Activated T-helper 1 cell treated with anti-CD3 and anti-CD28 coated beads, Interleukin-12 subunit alpha, Interleukin-12 subunit beta, Interleukin-2, Interleukin-4 antibody, amounts not matched to agents 30 ng/mL and 10 ng/mL and 1 ng/mL, durations not matched to agents 14 hours and 24 hours and 36 hours (primary cell): ENCODE measurements at regions not wholly inside any gene's neighbourhood (a gene's known extent, or its start where the extent isn't known, plus 50 kb on each side); places are given as distances from the start of the nearest gene placed in this dataset.
"Not testable (repeated sequence)": the region's sequence is repeated elsewhere in the genome, so short reads cannot be mapped to it uniquely, and the experiment has no call there.

Source experiments
- DNase-seq: peaks from one replicate; pipeline ENCODE4 v3.0.0; 2021; ENCODE audit warnings: low spot score
- H3K27ac Mint-ChIP-seq: one replicate; pipeline ENCODE4 v1.8.0; 2021; ENCODE audit warnings: mild to moderate bottlenecking, mixed read lengths
- H3K27me3 Mint-ChIP-seq: one replicate; pipeline ENCODE4 v1.8.0; 2022; ENCODE audit warnings: mild to moderate bottlenecking, moderate library complexity, mixed read lengths; ENCODE audit not compliant: insufficient read depth
- H3K36me3 Mint-ChIP-seq: one replicate; pipeline ENCODE4 v1.8.0; 2021; ENCODE audit warnings: low read depth, mixed read lengths
- H3K4me1 Mint-ChIP-seq: one replicate; pipeline ENCODE4 v1.8.0; 2021; ENCODE audit warnings: low read depth, mixed read lengths
- H3K4me3 Mint-ChIP-seq: one replicate; pipeline ENCODE4 v1.8.0; 2021; ENCODE audit warnings: mild to moderate bottlenecking, moderate library complexity, mixed read lengths
- H3K9me3 Mint-ChIP-seq: one replicate; pipeline ENCODE4 v1.8.0; 2021; ENCODE audit warnings: mixed read lengths
- intact Hi-C: fragments of 100-400 bp; cut with micrococcal nuclease; formaldehyde crosslinking; loops from one replicate; pipeline ENCODE4 v1.15.1; 2024

DNA sequence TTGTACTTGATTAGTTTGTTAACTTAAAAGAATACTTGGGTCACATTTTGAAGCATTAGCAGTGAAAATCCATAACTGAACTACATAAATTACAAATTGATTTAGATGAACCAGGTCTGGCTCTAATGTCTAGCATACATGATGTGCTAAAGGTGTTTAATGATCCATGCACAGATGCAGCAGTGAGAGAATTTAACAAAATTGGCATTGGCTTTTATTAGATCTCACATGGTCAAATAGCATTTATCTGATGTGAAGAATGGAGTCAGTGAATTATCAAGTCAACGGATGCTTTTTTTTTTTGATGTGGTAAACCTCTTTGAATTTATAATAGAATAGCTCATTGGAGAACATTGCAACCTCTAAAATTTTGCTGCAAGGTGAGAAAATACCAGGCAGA, 293.0 kb upstream of the POT1 start:
- Mint-ChIP-seq H3K9me3 (no peaks in the 10 kb centered on the region), H3K36me3 (no peaks in the 10 kb centered on the region), H3K27ac (no peak overlapping the region), H3K4me3 (no peak overlapping the region), H3K4me1 (no peaks in the 10 kb centered on the region), H3K27me3 (no peaks in the 10 kb centered on the region)
- intact Hi-C loops = no loop called here
- DNase-seq = no peak

DNA sequence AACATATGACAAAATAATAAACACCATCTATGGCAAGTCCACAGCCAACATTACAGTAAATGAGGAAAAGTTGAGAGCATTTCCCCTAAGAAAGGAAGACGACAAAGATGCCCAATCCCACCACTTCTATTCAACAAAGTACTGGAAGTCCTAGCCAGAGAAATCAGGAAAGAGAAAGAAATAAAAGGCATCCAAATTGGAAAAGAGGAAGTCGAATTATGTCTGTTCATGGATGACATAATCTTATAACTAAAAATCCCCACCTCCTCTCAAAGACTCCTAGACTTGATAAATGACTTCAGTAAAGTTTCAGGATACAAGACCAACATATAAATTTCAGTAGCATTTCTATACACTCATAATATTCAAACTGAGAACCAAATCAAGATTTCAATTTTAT, 288.5 kb upstream of the POT1 start:
- DNase-seq = no peak
- Mint-ChIP-seq H3K27ac (no peak overlapping the region), H3K4me3 (no peak overlapping the region), H3K27me3 (no peaks in the 10 kb centered on the region), H3K36me3 (no peaks in the 10 kb centered on the region), H3K4me1 (no peaks in the 10 kb centered on the region), H3K9me3 (no peaks in the 10 kb centered on the region)
- intact Hi-C loops = no loop called here

DNA sequence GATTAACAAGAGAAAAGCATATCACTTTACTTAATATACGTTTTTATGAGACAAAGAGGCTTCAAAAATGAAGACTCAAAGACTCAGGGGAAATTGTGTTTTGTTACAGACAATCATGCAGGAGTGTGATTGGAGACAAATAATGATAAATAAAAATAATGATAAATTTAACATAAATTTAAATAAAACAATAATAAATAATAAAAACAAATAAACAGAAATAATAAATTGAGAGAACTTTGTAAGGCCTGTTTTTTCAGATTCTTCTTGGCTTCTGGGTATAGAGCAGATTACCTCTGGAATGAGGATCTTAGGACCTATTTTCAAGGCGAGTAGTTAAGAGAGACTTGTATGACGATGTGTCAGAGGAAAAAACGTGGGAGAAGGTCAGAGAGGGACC, 271.4 kb upstream of the POT1 start:
- Mint-ChIP-seq H3K4me1 (no peaks in the 10 kb centered on the region), H3K4me3 (no peak overlapping the region), H3K27ac (no peak overlapping the region), H3K9me3 (peaks cover 3% of the 10 kb centered on the region), H3K36me3 (no peaks in the 10 kb centered on the region), H3K27me3 (no peaks in the 10 kb centered on the region)
- intact Hi-C loops = no loop called here
- no peak for DNase-seq

DNA sequence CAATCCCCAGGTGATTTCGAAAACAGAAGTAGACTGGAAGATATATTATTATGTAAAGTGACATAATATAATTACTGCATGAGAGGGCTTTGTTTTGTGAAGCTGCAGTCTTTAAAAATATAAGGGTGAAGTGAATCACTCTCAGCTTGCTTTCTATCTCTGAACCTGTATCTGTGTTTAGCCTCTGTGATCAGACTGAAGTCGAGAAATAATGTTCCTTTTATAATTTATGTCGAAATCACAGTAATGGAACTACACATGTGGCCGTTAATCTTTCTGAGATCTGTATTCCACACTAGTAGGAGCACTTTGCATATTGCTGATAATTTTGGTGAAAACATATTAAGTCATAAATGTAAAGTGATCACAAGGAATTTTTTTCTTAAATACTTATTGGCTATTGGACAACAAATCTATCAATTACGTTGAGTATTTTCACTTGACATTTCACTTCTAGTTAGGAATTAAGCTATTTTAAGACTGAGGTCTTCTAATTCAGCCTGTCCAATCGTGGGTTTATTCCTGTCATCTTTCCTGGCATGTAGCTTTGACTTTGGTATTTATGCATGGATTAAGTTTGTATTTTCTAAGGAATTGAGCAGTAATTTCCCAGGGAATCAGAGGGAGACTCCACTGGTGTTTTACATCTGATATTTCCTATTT, 268.2 kb upstream of the POT1 start:
- H3K4me1 Mint-ChIP-seq = no peaks in the 10 kb centered on the region
- no peaks in the 10 kb centered on the region for H3K36me3 Mint-ChIP-seq
- peaks cover 3% of the 10 kb centered on the region for H3K9me3 Mint-ChIP-seq
- DNase-seq = no peak
- no peaks in the 10 kb centered on the region for H3K27me3 Mint-ChIP-seq
- intact Hi-C loops = no loop called here
- no peak overlapping the region for H3K27ac Mint-ChIP-seq
- H3K4me3 Mint-ChIP-seq = no peak overlapping the region

GRCh38 chr7:125195156-125195555, 265.5 kb upstream of the POT1 start:
- H3K36me3 Mint-ChIP-seq = no peaks in the 10 kb centered on the region
- no peak for DNase-seq
- H3K9me3 Mint-ChIP-seq = peaks cover 11% of the 10 kb centered on the region
- no peaks in the 10 kb centered on the region for H3K4me1 Mint-ChIP-seq
- no peaks in the 10 kb centered on the region for H3K27me3 Mint-ChIP-seq
- no peak overlapping the region for H3K27ac Mint-ChIP-seq
- no peak overlapping the region for H3K4me3 Mint-ChIP-seq
- intact Hi-C loops = no loop called here

- Mint-ChIP-seq H3K36me3 (no peaks in the 10 kb centered on the region), H3K27ac (no peak overlapping the region), H3K27me3 (no peaks in the 10 kb centered on the region), H3K4me1 (no peaks in the 10 kb centered on the region), H3K9me3 (peaks cover 15% of the 10 kb centered on the region), H3K4me3 (no peak overlapping the region)
- intact Hi-C loops = no loop called here
- DNase-seq = no peak
These were observed 263.6 kb upstream of the POT1 start for GRCh38 chr7:125193263-125193662.

GRCh38 chr7:125184801-125185200, 255.2 kb upstream of the POT1 start:
- no peak for DNase-seq
- Mint-ChIP-seq H3K4me1 (no peaks in the 10 kb centered on the region), H3K27ac (no peak overlapping the region), H3K9me3 (peaks cover 7% of the 10 kb centered on the region), H3K27me3 (no peaks in the 10 kb centered on the region), H3K36me3 (no peaks in the 10 kb centered on the region), H3K4me3 (no peak overlapping the region)
- intact Hi-C loops = no loop called here

GRCh38 chr7:125181569-125182267, 252.1 kb upstream of the POT1 start:
- not testable (repeated sequence) for H3K4me3 Mint-ChIP-seq, H3K27ac Mint-ChIP-seq, DNase-seq

GRCh38 chr7:125173571-125173970, 243.9 kb upstream of the POT1 start:
- no peaks in the 10 kb centered on the region for H3K4me1 Mint-ChIP-seq
- intact Hi-C loops = no loop called here
- H3K36me3 Mint-ChIP-seq = no peaks in the 10 kb centered on the region
- H3K4me3 Mint-ChIP-seq = no peak overlapping the region
- no peaks in the 10 kb centered on the region for H3K9me3 Mint-ChIP-seq
- H3K27me3 Mint-ChIP-seq = no peaks in the 10 kb centered on the region
- no peak for DNase-seq
- no peak overlapping the region for H3K27ac Mint-ChIP-seq

More at GRCh38 chr7:125181569-125182267, 252.1 kb upstream of the POT1 start:
- H3K27me3 Mint-ChIP-seq, intact Hi-C loops, H3K4me1 Mint-ChIP-seq, H3K9me3 Mint-ChIP-seq, H3K36me3 Mint-ChIP-seq: not testable (repeated sequence)

- DNase-seq = no peak
- intact Hi-C loops = no loop called here
- H3K9me3 Mint-ChIP-seq = no peaks in the 10 kb centered on the region
- H3K4me1 Mint-ChIP-seq = no peaks in the 10 kb centered on the region
- H3K36me3 Mint-ChIP-seq = no peaks in the 10 kb centered on the region
- no peaks in the 10 kb centered on the region for H3K27me3 Mint-ChIP-seq
- no peak overlapping the region for H3K4me3 Mint-ChIP-seq
- H3K27ac Mint-ChIP-seq = no peak overlapping the region
These were observed 239.5 kb upstream of the POT1 start for GRCh38 chr7:125169088-125169487.

GRCh38 chr7:125154930-125155329, 225.3 kb upstream of the POT1 start:
- no peak for DNase-seq

GRCh38 chr7:125149151-125149550, 219.5 kb upstream of the POT1 start:
- H3K27ac Mint-ChIP-seq = no peak overlapping the region
- H3K36me3 Mint-ChIP-seq = no peaks in the 10 kb centered on the region
- H3K4me1 Mint-ChIP-seq = no peaks in the 10 kb centered on the region
- H3K9me3 Mint-ChIP-seq = no peaks in the 10 kb centered on the region
- no peak for DNase-seq
- no peak overlapping the region for H3K4me3 Mint-ChIP-seq
- H3K27me3 Mint-ChIP-seq = no peaks in the 10 kb centered on the region
- intact Hi-C loops = no loop called here

More at GRCh38 chr7:125154930-125155329, 225.3 kb upstream of the POT1 start:
- Mint-ChIP-seq H3K4me1 (no peaks in the 10 kb centered on the region), H3K27me3 (no peaks in the 10 kb centered on the region), H3K27ac (no peak overlapping the region), H3K36me3 (no peaks in the 10 kb centered on the region), H3K4me3 (no peak overlapping the region), H3K9me3 (no peaks in the 10 kb centered on the region)
- intact Hi-C loops = no loop called here

- Mint-ChIP-seq H3K4me1 (no peaks in the 10 kb centered on the region), H3K9me3 (no peaks in the 10 kb centered on the region), H3K27me3 (no peaks in the 10 kb centered on the region), H3K27ac (no peak overlapping the region), H3K4me3 (no peak overlapping the region), H3K36me3 (no peaks in the 10 kb centered on the region)
- no peak for DNase-seq
- intact Hi-C loops = no loop called here
These were observed 217.4 kb upstream of the POT1 start for GRCh38 chr7:125147047-125147446.
